ENCODE measurements at regions not wholly inside any gene's neighbourhood (a gene's known extent, or its start where the extent isn't known, plus 50 kb on each side); places are given as distances from the start of the nearest gene placed in this dataset.

- TF ChIP-seq POLR2AphosphoS5 (IDR thresholded peaks at IDR 0.05) (no peak), POLR2A (IDR thresholded peaks at IDR 0.05) (no peak)
Measured at GRCh38 chr9:6152788-6153187, 62.8 kb upstream of the IL33 start.
